Calu3 (cell line): ENCODE measurements at regions not wholly inside any gene's neighbourhood (a gene's known extent, or its start where the extent isn't known, plus 50 kb on each side); places are given as distances from the start of the nearest gene placed in this dataset.

Experiments used
- BruUV-seq: library from RNA; stranded (reverse); fragments of 400-500 nt; replicated peaks from 2 replicates; lab custom pipeline; 2021; lab: Mats Ljungman, UMichigan
- CTCF ChIA-PET: fragments of 300-600 bp; sonication (Branson Sonifier 250); formaldehyde crosslinking; loops from one replicate; lab custom pipeline; 2022; ENCODE audit warnings: antibody characterized with exemption; lab: Charles Lee
- DNase-seq: peaks from one replicate; pipeline ENCODE4 v3.0.0; 2022
- H3K27ac Mint-ChIP-seq: one replicate; pipeline ENCODE4 v1.8.0; 2022; ENCODE audit warnings: mixed read lengths; ENCODE audit not compliant: unreplicated experiment
- H3K27me3 Mint-ChIP-seq: one replicate; pipeline ENCODE4 v1.8.0; 2022; ENCODE audit warnings: mixed read lengths; ENCODE audit not compliant: unreplicated experiment
- H3K36me3 Mint-ChIP-seq: one replicate; pipeline ENCODE4 v1.8.0; 2022; ENCODE audit warnings: mild to moderate bottlenecking, moderate library complexity, mixed read lengths; ENCODE audit not compliant: insufficient read depth, unreplicated experiment
- H3K4me1 Mint-ChIP-seq: one replicate; pipeline ENCODE4 v1.8.0; 2022; ENCODE audit warnings: mild to moderate bottlenecking, low read depth, mixed read lengths; ENCODE audit not compliant: unreplicated experiment
- H3K4me3 Mint-ChIP-seq: one replicate; pipeline ENCODE4 v1.8.0; 2022; ENCODE audit warnings: mild to moderate bottlenecking, low read depth, moderate library complexity, mixed read lengths; ENCODE audit not compliant: unreplicated experiment
- H3K9me3 Mint-ChIP-seq: one replicate; pipeline ENCODE4 v1.8.0; 2022; ENCODE audit warnings: low read depth, mixed read lengths; ENCODE audit not compliant: unreplicated experiment
- CTCF ChIP-seq: fragments of 200-600 bp; IDR thresholded peaks from one replicate; pipeline ENCODE4 v1.8.0; 2022; ENCODE audit warnings: antibody characterized with exemption; ENCODE audit not compliant: unreplicated experiment
- intact Hi-C: fragments of 100-400 bp; cut with micrococcal nuclease; formaldehyde crosslinking; loops from one replicate; pipeline ENCODE4 v1.10.0; 2022; ENCODE audit not compliant: unreplicated experiment

GRCh38 chr2:22912398-22912797, 472.6 kb upstream of the KLHL29 start:
- Mint-ChIP-seq H3K9me3 (peaks cover 2% of the 10 kb centered on the region), H3K36me3 (no peaks in the 10 kb centered on the region), H3K4me1 (no peaks in the 10 kb centered on the region), H3K4me3 (no peak overlapping the region), H3K27ac (peak overlapping the region; percentile 25), H3K27me3 (no peaks in the 10 kb centered on the region)
- TF ChIP-seq CTCF: no peak
- no peak for DNase-seq
- CTCF ChIA-PET: no interaction called here
- BruUV-seq: no TSS peak
- intact Hi-C loops: no loop called here

GRCh38 chr2:22929998-22930397, 455.0 kb upstream of the KLHL29 start:
- no peaks in the 10 kb centered on the region for H3K4me1 Mint-ChIP-seq
- no peak for TF ChIP-seq CTCF
- no TSS peak for BruUV-seq
- no peak overlapping the region for H3K27ac Mint-ChIP-seq
- CTCF ChIA-PET: no interaction called here
- intact Hi-C loops: no loop called here
- H3K27me3 Mint-ChIP-seq: peaks cover 8% of the 10 kb centered on the region
- no peak overlapping the region for H3K4me3 Mint-ChIP-seq
- peaks cover 2% of the 10 kb centered on the region for H3K9me3 Mint-ChIP-seq
- no peaks in the 10 kb centered on the region for H3K36me3 Mint-ChIP-seq
- DNase-seq: no peak

- BruUV-seq: no TSS peak
- DNase-seq: no peak
- CTCF ChIA-PET: no interaction called here
- Mint-ChIP-seq H3K36me3 (no peaks in the 10 kb centered on the region), H3K27ac (no peak overlapping the region), H3K9me3 (peaks cover 2% of the 10 kb centered on the region), H3K4me3 (no peak overlapping the region), H3K27me3 (peaks cover 8% of the 10 kb centered on the region), H3K4me1 (no peaks in the 10 kb centered on the region)
- intact Hi-C loops: no loop called here
- no peak for TF ChIP-seq CTCF
Measured at GRCh38 chr2:22930781-22931180, 454.2 kb upstream of the KLHL29 start.

GRCh38 chr2:22932288-22932687, 452.7 kb upstream of the KLHL29 start:
- Mint-ChIP-seq H3K36me3 (no peaks in the 10 kb centered on the region), H3K4me3 (no peak overlapping the region), H3K4me1 (no peaks in the 10 kb centered on the region), H3K27me3 (peaks cover 4% of the 10 kb centered on the region), H3K9me3 (peaks cover 2% of the 10 kb centered on the region), H3K27ac (no peak overlapping the region)
- CTCF ChIA-PET: no interaction called here
- TF ChIP-seq CTCF: no peak
- BruUV-seq: no TSS peak
- intact Hi-C loops: no loop called here
- no peak for DNase-seq
